PFSK-1 (cell line): ENCODE measurements at regions not wholly inside any gene's neighbourhood (a gene's known extent, or its start where the extent isn't known, plus 50 kb on each side); places are given as distances from the start of the nearest gene placed in this dataset.

ENCODE experiments used
- FOXP2 ChIP-seq: optimal IDR thresholded peaks from 2 replicates; pipeline ENCODE3; 2011; ENCODE audit warnings: borderline replicate concordance, control low read depth, inconsistent platforms; ENCODE audit not compliant: insufficient read depth; ENCODE audit errors: extremely low read length, extremely low read depth
- POLR2AphosphoS5 ChIP-seq: IDR thresholded peaks from 2 replicates; pipeline ENCODE4 v1.6.1; 2012; ENCODE audit warnings: low read depth, mild to moderate bottlenecking, control low read depth, low read length, moderate library complexity
- SIN3A ChIP-seq: IDR thresholded peaks from 2 replicates; pipeline ENCODE4 v1.6.1; 2012; ENCODE audit warnings: mild to moderate bottlenecking, low read length, moderate library complexity, borderline replicate concordance; ENCODE audit not compliant: insufficient read depth
- TAF1 ChIP-seq: IDR thresholded peaks from 2 replicates; pipeline ENCODE4 v1.6.1; 2012; ENCODE audit warnings: low read length, control low read depth, borderline replicate concordance; ENCODE audit not compliant: insufficient read depth
- TF ChIP-seq, protein P1 (sequence below), 2 experiments: IDR thresholded peaks; 2 replicates each; pipeline versions ENCODE4 v1.6.1 to v1.8.0; 2011 to 2012; ENCODE audit warnings: low read depth in 2 of 2, low read length in 2 of 2, control low read depth in 1 of 2, inconsistent platforms in 1 of 2, mild to moderate bottlenecking in 1 of 2, moderate library complexity in 1 of 2; ENCODE audit not compliant: insufficient read depth in 1 of 2

DNA sequence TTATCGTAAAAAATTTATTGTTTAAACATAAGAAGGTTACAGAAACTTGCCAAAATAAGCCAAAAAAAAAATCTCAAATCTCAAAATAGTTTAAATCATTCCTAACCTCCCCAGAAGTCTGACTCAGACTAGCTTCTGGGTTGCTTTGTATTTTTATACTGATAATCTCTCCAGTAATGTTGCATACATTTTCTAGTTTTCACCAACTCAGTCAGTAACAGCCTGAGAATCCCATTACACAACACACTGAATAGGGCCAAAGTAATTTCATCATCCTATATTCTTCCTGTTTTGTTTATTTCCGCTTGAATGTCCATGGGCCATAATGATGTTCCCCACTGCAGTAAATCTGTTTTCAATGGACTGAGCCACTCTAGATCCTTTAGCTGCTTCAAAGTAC is 478.5 kb downstream of the GPAM start:
- TF ChIP-seq SIN3A = no peak
- TF ChIP-seq POLR2AphosphoS5 = no peak
- TF ChIP-seq FOXP2 = no peak
- no peak for TF ChIP-seq TAF1
- TF ChIP-seq, protein P1, sequence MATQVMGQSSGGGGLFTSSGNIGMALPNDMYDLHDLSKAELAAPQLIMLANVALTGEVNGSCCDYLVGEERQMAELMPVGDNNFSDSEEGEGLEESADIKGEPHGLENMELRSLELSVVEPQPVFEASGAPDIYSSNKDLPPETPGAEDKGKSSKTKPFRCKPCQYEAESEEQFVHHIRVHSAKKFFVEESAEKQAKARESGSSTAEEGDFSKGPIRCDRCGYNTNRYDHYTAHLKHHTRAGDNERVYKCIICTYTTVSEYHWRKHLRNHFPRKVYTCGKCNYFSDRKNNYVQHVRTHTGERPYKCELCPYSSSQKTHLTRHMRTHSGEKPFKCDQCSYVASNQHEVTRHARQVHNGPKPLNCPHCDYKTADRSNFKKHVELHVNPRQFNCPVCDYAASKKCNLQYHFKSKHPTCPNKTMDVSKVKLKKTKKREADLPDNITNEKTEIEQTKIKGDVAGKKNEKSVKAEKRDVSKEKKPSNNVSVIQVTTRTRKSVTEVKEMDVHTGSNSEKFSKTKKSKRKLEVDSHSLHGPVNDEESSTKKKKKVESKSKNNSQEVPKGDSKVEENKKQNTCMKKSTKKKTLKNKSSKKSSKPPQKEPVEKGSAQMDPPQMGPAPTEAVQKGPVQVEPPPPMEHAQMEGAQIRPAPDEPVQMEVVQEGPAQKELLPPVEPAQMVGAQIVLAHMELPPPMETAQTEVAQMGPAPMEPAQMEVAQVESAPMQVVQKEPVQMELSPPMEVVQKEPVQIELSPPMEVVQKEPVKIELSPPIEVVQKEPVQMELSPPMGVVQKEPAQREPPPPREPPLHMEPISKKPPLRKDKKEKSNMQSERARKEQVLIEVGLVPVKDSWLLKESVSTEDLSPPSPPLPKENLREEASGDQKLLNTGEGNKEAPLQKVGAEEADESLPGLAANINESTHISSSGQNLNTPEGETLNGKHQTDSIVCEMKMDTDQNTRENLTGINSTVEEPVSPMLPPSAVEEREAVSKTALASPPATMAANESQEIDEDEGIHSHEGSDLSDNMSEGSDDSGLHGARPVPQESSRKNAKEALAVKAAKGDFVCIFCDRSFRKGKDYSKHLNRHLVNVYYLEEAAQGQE (IDR thresholded peaks at IDR 0.05; ENCODE audit: insufficient read depth in 1 of 2, low read depth in 2 of 2, low read length in 2 of 2) = no peak

DNA sequence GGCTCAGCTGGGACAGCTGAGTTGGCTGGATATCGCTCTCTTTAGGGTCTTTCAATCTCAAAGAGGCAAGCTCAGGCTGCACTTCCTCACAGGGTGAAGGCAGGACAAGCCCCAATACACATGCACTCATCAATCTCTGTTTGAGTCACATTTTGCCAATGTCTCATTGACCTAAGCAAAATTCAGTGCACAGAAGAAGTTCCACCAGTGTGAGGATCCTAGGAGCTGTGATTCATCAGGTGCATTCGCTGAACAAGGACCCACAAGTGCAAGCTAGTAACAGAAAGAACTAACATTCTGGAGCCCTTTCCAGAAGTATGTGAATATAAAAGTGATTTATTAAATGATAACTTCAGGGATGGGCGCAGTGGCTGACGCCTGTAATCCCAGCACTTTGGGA is 477.2 kb downstream of the GPAM start:
- TF ChIP-seq POLR2AphosphoS5 (no peak), SIN3A (no peak), FOXP2 (no peak), TAF1 (no peak)
- TF ChIP-seq, protein P1 (IDR thresholded peaks at IDR 0.05; ENCODE audit: insufficient read depth in 1 of 2, low read depth in 2 of 2, low read length in 2 of 2) = no peak

DNA sequence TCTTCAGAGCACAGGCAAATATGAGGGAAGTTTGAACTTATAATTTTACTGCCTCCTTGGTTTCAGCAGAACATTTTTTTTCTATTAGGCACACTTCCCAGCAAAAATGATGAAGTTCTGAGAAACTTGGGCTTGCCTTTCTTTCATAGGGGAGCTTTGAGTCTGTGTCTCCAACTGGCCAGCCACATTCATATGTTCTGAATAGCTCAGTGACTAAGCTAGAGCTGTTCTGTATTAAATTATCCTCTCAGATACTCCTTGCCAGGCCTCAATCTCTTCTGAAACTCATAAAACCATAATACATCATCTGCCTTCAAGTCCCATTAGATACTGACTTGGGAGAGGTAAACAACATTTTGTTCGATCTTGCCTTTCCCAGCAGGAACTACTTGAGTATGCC is 476.5 kb downstream of the GPAM start:
- TF ChIP-seq FOXP2 = no peak
- TF ChIP-seq, protein P1 (IDR thresholded peaks at IDR 0.05; ENCODE audit: insufficient read depth in 1 of 2, low read depth in 2 of 2, low read length in 2 of 2) = no peak
- no peak for TF ChIP-seq SIN3A
- TF ChIP-seq TAF1 = no peak
- no peak for TF ChIP-seq POLR2AphosphoS5

GRCh38 chr10:111709603-111710002 is 474.0 kb downstream of the GPAM start:
- TF ChIP-seq POLR2AphosphoS5 (no peak), SIN3A (no peak), TAF1 (no peak), FOXP2 (no peak)
- TF ChIP-seq, protein P1 (IDR thresholded peaks at IDR 0.05; ENCODE audit: insufficient read depth in 1 of 2, low read depth in 2 of 2, low read length in 2 of 2) = no peak

DNA sequence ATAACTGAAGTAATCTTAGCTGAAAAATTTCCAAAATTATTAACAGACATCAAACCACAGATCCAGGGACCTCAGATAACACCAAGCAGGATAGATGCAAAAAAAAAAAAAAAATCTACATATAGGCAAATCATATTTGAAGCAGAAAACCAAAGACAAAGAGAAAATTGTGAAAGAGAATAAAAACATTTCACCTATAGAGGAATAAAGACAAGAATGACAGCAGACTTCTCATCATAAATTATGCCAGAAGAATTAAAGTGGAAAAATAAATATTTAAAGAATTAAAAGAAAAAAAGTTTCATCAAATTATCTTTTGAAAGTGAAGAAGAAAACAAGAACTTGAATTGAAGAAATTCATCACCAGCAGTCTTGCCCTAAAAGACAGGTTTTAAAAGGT is 467.5 kb downstream of the GPAM start:
- TF ChIP-seq POLR2AphosphoS5 (no peak), TAF1 (no peak), SIN3A (no peak), FOXP2 (no peak)
- TF ChIP-seq, protein P1 (IDR thresholded peaks at IDR 0.05; ENCODE audit: insufficient read depth in 1 of 2, low read depth in 2 of 2, low read length in 2 of 2) = no peak
